K562 (cell line): ENCODE measurements at regions not wholly inside any gene's neighbourhood (a gene's known extent, or its start where the extent isn't known, plus 50 kb on each side); places are given as distances from the start of the nearest gene placed in this dataset.

Source experiments
- ATAC-seq: fragments of 200-7000 bp; cut with Tn5 transposase; 3 replicates; pipeline ENCODE4 v1.9.1; 2020; ENCODE audit warnings: moderate library complexity
- BruUV-seq: library from RNA; stranded (reverse); fragments of 400-500 nt; replicated peaks from 2 replicates; lab custom pipeline; 2021; lab: Mats Ljungman, UMichigan
- CTCF ChIA-PET: fragments of 300-600 bp; formaldehyde crosslinking; extraction: SDS; loops from one replicate; lab custom pipeline; 2021; ENCODE audit warnings: low intra/inter-chr PET ratio; lab: Yijun Ruan, JAX
- POLR2A ChIA-PET: fragments of 300-600, 350-650 bp; sonication (Branson Sonifier 250); formaldehyde crosslinking; extraction: SDS; loops from one replicate; lab custom pipeline; 2021; ENCODE audit warnings: antibody characterized with exemption, inconsistent platforms; lab: Yijun Ruan, JAX
- DNase-seq, 4 experiments: peaks; one replicate each; pipeline versions ENCODE4 v3.0.0 to v3.0.0-alpha.2; 2011 to 2018; ENCODE audit warnings: low spot score in 3 of 4, mixed read lengths in 3 of 4; ENCODE audit errors: extremely low read depth in 1 of 4
- FAIRE-seq: peaks from 2 replicates; lab custom pipeline; 2011; peaks lifted over from hg19 to GRCh38; lab: Jason Lieb, UNC
- H2AFZ ChIP-seq: 2 replicates; pipeline ENCODE4 v1.6.0; 2011; ENCODE audit warnings: low read depth, low read length, control low read depth, inconsistent platforms
- H3K27ac ChIP-seq: fragments of 200-600 bp; 3 replicates; pipeline ENCODE4 v1.8.0; 2011; ENCODE audit warnings: low read depth, mild to moderate bottlenecking, control low read depth, inconsistent platforms, low read length, moderate library complexity, mixed read lengths; ENCODE audit errors: extremely low read depth
- H3K27me3 ChIP-seq, 2 experiments: fragments of 300-600 bp in 1 of 2; 2 replicates in 1 of 2; 3 replicates in 1 of 2; pipeline versions ENCODE4 v1.6.0 to v1.8.0; 2011; ENCODE audit warnings: inconsistent platforms in 2 of 2, low read length in 2 of 2, mild to moderate bottlenecking in 1 of 2, mixed read lengths in 1 of 2, moderate library complexity in 1 of 2; ENCODE audit not compliant: control insufficient read depth in 2 of 2, insufficient read depth in 2 of 2
- H3K36me3 ChIP-seq: fragments of 300-600 bp; 3 replicates; pipeline ENCODE4 v1.8.0; 2011; ENCODE audit warnings: mild to moderate bottlenecking, low read length, inconsistent platforms; ENCODE audit not compliant: control insufficient read depth, insufficient read depth
- H3K4me1 ChIP-seq, 2 experiments: fragments of 200-600 bp in 1 of 2; replicated peaks in 1 of 2; 2 replicates in 1 of 2; 3 replicates in 1 of 2; pipeline versions ENCODE4 v1.5.1 to v1.8.0; 2011; ENCODE audit warnings: inconsistent platforms in 2 of 2, low read length in 2 of 2, mild to moderate bottlenecking in 1 of 2, mixed read lengths in 1 of 2, moderate library complexity in 1 of 2; ENCODE audit not compliant: control insufficient read depth in 2 of 2, insufficient read depth in 2 of 2
- H3K4me2 ChIP-seq: 2 replicates; pipeline ENCODE4 v1.6.1; 2011; ENCODE audit warnings: low read length, control low read depth, inconsistent platforms, mixed read lengths; ENCODE audit not compliant: insufficient read depth
- H3K4me3 ChIP-seq: fragments of 200-600 bp; sonication (generic), shearing (Covaris generic); 2 replicates; pipeline ENCODE4 v1.5.1; 2016; ENCODE audit warnings: control low read depth, inconsistent platforms
- H3K79me2 ChIP-seq: fragments of 200-600 bp; 3 replicates; pipeline ENCODE4 v1.8.0; 2011; ENCODE audit warnings: low read length, inconsistent platforms; ENCODE audit not compliant: control insufficient read depth, insufficient read depth
- H3K9ac ChIP-seq, 2 experiments: 2 replicates each; pipeline versions ENCODE4 v1.6.0 to v1.6.1; 2011; ENCODE audit warnings: low read depth in 2 of 2, low read length in 2 of 2, control low read depth in 1 of 2, inconsistent platforms in 1 of 2, mild to moderate bottlenecking in 1 of 2, mixed read lengths in 1 of 2; ENCODE audit not compliant: insufficient read depth in 1 of 2
- H3K9me1 ChIP-seq: one replicate; pipeline ENCODE4 v1.6.0; 2011; ENCODE audit warnings: inconsistent platforms, mild to moderate bottlenecking, low read length, moderate library complexity; ENCODE audit not compliant: control insufficient read depth, insufficient read depth
- H3K9me3 ChIP-seq: replicated peaks from 2 replicates; pipeline ENCODE4 v1.5.1; 2011; ENCODE audit warnings: low read depth, low read length, inconsistent platforms; ENCODE audit not compliant: control insufficient read depth, insufficient read depth
- H4K20me1 ChIP-seq: replicated peaks from 2 replicates; pipeline ENCODE4 v1.6.1; 2011; ENCODE audit warnings: low read length, inconsistent platforms, mixed read lengths; ENCODE audit not compliant: control insufficient read depth, insufficient read depth
- GABPB1 ChIP-seq: sonication (generic); formaldehyde crosslinking; IDR thresholded peaks from 2 replicates; pipeline ENCODE4 v1.8.0; 2022; ENCODE audit warnings: mild to moderate bottlenecking, missing genetic modification reagents
- HCFC1 ChIP-seq: IDR thresholded peaks from 2 replicates; pipeline ENCODE4 v1.6.1; 2012; ENCODE audit warnings: low read depth, low read length, improper control_type of control experiment
- MCM3 ChIP-seq: fragments of 450-650 bp; IDR thresholded peaks from 2 replicates; pipeline ENCODE4 v1.6.1; 2016
- MECOM ChIP-seq: fragments of 250-450 bp; sonication (Bioruptor Pico); IDR thresholded peaks from 2 replicates; pipeline ENCODE4 v1.8.0; 2022; ENCODE audit warnings: inconsistent platforms
- NCOA6 ChIP-seq: fragments of 450-650 bp; IDR thresholded peaks from 2 replicates; pipeline ENCODE4 v1.6.1; 2017; ENCODE audit warnings: mild to moderate bottlenecking
- NR2C2 ChIP-seq, 2 experiments: fragments of 200-800 bp in 1 of 2; sonication (Bioruptor generic) in 1 of 2; sonication (generic) in 1 of 2; formaldehyde crosslinking in 1 of 2; IDR thresholded peaks; 2 replicates each; pipeline versions ENCODE4 v1.6.1 to v1.8.0; 2016 to 2022; ENCODE audit warnings: mild to moderate bottlenecking in 1 of 2, missing compliant biosample characterization in 1 of 2, missing genetic modification characterization in 1 of 2, missing genetic modification reagents in 1 of 2
- OTX1 ChIP-seq: fragments of 450-650 bp; formaldehyde crosslinking; IDR thresholded peaks from 2 replicates; pipeline ENCODE4 v1.4.0; 2022; ENCODE audit warnings: mild to moderate bottlenecking
- RBM22 ChIP-seq: fragments of 200-400 bp; formaldehyde crosslinking; IDR thresholded peaks from 2 replicates; pipeline ENCODE4 v1.6.1; 2018; ENCODE audit warnings: low read length, low read depth; ENCODE audit not compliant: poor library complexity, severe bottlenecking
- RBM34 ChIP-seq: fragments of 200-400 bp; formaldehyde crosslinking; IDR thresholded peaks from 2 replicates; pipeline ENCODE4 v1.6.1; 2018; ENCODE audit warnings: low read length, borderline replicate concordance; ENCODE audit not compliant: insufficient read depth
- YBX1 ChIP-seq: fragments of 450-650 bp; IDR thresholded peaks from 2 replicates; pipeline ENCODE4 v1.7.1; 2016; ENCODE audit warnings: mild to moderate bottlenecking
- ZBTB26 ChIP-seq: fragments of 450-650 bp; formaldehyde crosslinking; IDR thresholded peaks from 2 replicates; pipeline ENCODE4 v1.4.0; 2022; ENCODE audit warnings: missing genetic modification characterization
- ZNF785 ChIP-seq: fragments of 250-450 bp; sonication (Bioruptor Pico); IDR thresholded peaks from 2 replicates; pipeline ENCODE4 v1.4.0; 2020; ENCODE audit warnings: mild to moderate bottlenecking
- in situ Hi-C: fragments of 300-500 bp; cut with MboI; formaldehyde crosslinking; loops from 4 replicates; pipeline ENCODE4 v1.15.0; 2018; ENCODE audit warnings: inconsistent platforms, mixed read lengths
- intact Hi-C: fragments of 100-400 bp; cut with micrococcal nuclease; formaldehyde crosslinking; loops from 2 replicates; pipeline ENCODE4 v1.14.2; 2022
- TF ChIP-seq, protein P1 (sequence below): fragments of 450-650 bp; IDR thresholded peaks from 2 replicates; pipeline ENCODE4 v1.6.1; 2017; ENCODE audit warnings: mild to moderate bottlenecking, moderate library complexity

DNA sequence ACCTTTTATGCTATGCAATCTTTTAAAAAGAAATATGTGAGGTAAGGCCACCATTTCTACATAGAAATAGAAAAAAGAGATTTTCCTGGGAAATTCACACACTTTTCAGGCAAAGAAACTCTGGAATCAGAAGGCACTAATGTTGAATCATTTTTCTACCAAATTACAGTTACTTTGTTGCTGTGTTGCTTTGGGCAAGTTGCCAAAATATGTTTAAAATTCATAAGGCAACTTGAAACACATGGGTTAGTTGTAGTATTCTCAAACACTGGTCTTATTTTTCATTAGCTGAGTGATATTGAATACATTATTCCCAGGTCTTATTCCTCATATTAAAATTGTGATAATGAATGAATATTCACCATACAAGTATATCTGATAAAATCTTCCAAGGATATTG is 195.0 kb upstream of the SLITRK1 start:
- no peak overlapping the region for H3K4me2 ChIP-seq
- no peak for DNase-seq
- in situ Hi-C loops (no loop called here), intact Hi-C loops (no loop called here)
- BruUV-seq, result no TSS peak
- H3K79me2 ChIP-seq, result no peaks in the 10 kb centered on the region
- H3K27me3 ChIP-seq, result no peaks in the 10 kb centered on the region
- no peak for TF ChIP-seq RBM22
- TF ChIP-seq NCOA6, result no peak
- no peak for TF ChIP-seq RBM34
- TF ChIP-seq, protein P1, sequence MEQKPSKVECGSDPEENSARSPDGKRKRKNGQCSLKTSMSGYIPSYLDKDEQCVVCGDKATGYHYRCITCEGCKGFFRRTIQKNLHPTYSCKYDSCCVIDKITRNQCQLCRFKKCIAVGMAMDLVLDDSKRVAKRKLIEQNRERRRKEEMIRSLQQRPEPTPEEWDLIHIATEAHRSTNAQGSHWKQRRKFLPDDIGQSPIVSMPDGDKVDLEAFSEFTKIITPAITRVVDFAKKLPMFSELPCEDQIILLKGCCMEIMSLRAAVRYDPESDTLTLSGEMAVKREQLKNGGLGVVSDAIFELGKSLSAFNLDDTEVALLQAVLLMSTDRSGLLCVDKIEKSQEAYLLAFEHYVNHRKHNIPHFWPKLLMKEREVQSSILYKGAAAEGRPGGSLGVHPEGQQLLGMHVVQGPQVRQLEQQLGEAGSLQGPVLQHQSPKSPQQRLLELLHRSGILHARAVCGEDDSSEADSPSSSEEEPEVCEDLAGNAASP, result no peak
- no peak for TF ChIP-seq YBX1
- no peak for TF ChIP-seq ZNF785 (CRISPR knock-in tag)
- TF ChIP-seq NR2C2 (CRISPR knock-in tag; IDR thresholded peaks at IDR 0.05), result no peak
- no peak for TF ChIP-seq NR2C2 (tag; IDR thresholded peaks at IDR 0.05)
- no peak for TF ChIP-seq GABPB1 (CRISPR knock-in tag)
- TF ChIP-seq OTX1, result no peak
- no peak for TF ChIP-seq MCM3
- TF ChIP-seq ZBTB26 (CRISPR knock-in tag), result no peak
- TF ChIP-seq MECOM, result no peak
- no peak for TF ChIP-seq HCFC1
- no peak overlapping the region for H2AFZ ChIP-seq
- no peak for FAIRE-seq
- ChIA-PET CTCF (no interaction called here), POLR2A (no interaction called here)
- no peak for ATAC-seq
- no peak overlapping the region for H3K9ac ChIP-seq
- H3K4me1 ChIP-seq, result no peaks in the 10 kb centered on the region
- H3K27ac ChIP-seq, result no peak overlapping the region
- no peaks in the 10 kb centered on the region for H3K36me3 ChIP-seq
- no peak overlapping the region for H3K4me3 ChIP-seq
- no peaks in the 10 kb centered on the region for H3K9me3 ChIP-seq
- H4K20me1 ChIP-seq, result no peaks in the 10 kb centered on the region
- no peaks in the 10 kb centered on the region for H3K9me1 ChIP-seq
